ENCODE measurements at regions not wholly inside any gene's neighbourhood (a gene's known extent, or its start where the extent isn't known, plus 50 kb on each side); places are given as distances from the start of the nearest gene placed in this dataset.

GRCh38 chr2:17245906-17246305 lies 272.3 kb downstream of the RAD51AP2 start:
- H3K36me3 ChIP-seq (ENCODE audit: control insufficient read depth in 2 of 2, extremely low read depth in 1 of 2, insufficient read depth in 1 of 2, low read length in 1 of 2): no peaks in the 10 kb centered on the region
- no peak overlapping the region for H3K4me3 Mint-ChIP-seq
- no peaks in the 10 kb centered on the region for H3K36me3 Mint-ChIP-seq
- POLR2A ChIA-PET: interaction anchor here in 1 of 2 donors (0.6 kb wide), 1 partner anchor 180 kb away, joined by 4 read pairs; no protein-coding TSS in a partner anchor
- H3K27ac Mint-ChIP-seq: no peak overlapping the region
- H3K27me3 Mint-ChIP-seq: no peaks in the 10 kb centered on the region
- DNase-seq (no peak), ATAC-seq (replicated peaks in 1 of 4) (no peak)
- no peaks in the 10 kb centered on the region for H3K9me3 ChIP-seq
- peaks cover 8 to 28% (median 10%) of the 10 kb centered on the region in 3 donors for H3K9me3 Mint-ChIP-seq
- WGBS (ENCODE audit: insufficient coverage): 67% methylated on average over 1 of the region's 2 CpGs
- H3K4me1 Mint-ChIP-seq: no peaks in the 10 kb centered on the region
- no peaks in the 10 kb centered on the region for H3K27me3 ChIP-seq (replicated peaks in 1 of 2; ENCODE audit: control insufficient read depth in 2 of 2, extremely low read depth in 1 of 2, insufficient read depth in 2 of 2, low read length in 1 of 2)
- no peaks in the 10 kb centered on the region for H3K4me1 ChIP-seq (ENCODE audit: control insufficient read depth in 1 of 2, extremely low read depth in 1 of 2, insufficient read depth in 2 of 2, low read length in 2 of 2)
- CTCF ChIA-PET: interaction anchor here in 1 of 2 donors (0.6 kb wide), 1 partner anchor 910 kb away, joined by 3 read pairs; no protein-coding TSS in a partner anchor
- no peak overlapping the region for H3K27ac ChIP-seq (ENCODE audit: low read length)
- H3K4me3 ChIP-seq (ENCODE audit: control insufficient read depth in 1 of 2, extremely low read depth in 1 of 2, low read length in 1 of 2): no peak overlapping the region

- ATAC-seq (replicated peaks in 1 of 4) (no peak), DNase-seq (no peak)
- Histone ChIP-seq H3K4me3 (ENCODE audit: control insufficient read depth in 1 of 2, extremely low read depth in 1 of 2, low read length in 1 of 2) (no peak overlapping the region), H3K27me3 (replicated peaks in 1 of 2; ENCODE audit: control insufficient read depth in 2 of 2, extremely low read depth in 1 of 2, insufficient read depth in 2 of 2, low read length in 1 of 2) (no peaks in the 10 kb centered on the region), H3K27ac (ENCODE audit: low read length) (no peak overlapping the region), H3K4me1 (ENCODE audit: control insufficient read depth in 1 of 2, extremely low read depth in 1 of 2, insufficient read depth in 2 of 2, low read length in 2 of 2) (no peaks in the 10 kb centered on the region), H3K9me3 (no peaks in the 10 kb centered on the region), H3K36me3 (ENCODE audit: control insufficient read depth in 2 of 2, extremely low read depth in 1 of 2, insufficient read depth in 1 of 2, low read length in 1 of 2) (no peaks in the 10 kb centered on the region)
- no peaks in the 10 kb centered on the region for H3K27me3 Mint-ChIP-seq
- no peaks in the 10 kb centered on the region for H3K36me3 Mint-ChIP-seq
- no peak overlapping the region for H3K4me3 Mint-ChIP-seq
- ChIA-PET CTCF (no interaction called here), POLR2A (no interaction called here)
- no peak overlapping the region for H3K27ac Mint-ChIP-seq
- H3K9me3 Mint-ChIP-seq: peaks cover 1 to 18% (median 7%) of the 10 kb centered on the region in 3 donors
- H3K4me1 Mint-ChIP-seq: no peaks in the 10 kb centered on the region
- WGBS (ENCODE audit: insufficient coverage): 65% methylated on average over 2 of the region's 3 CpGs
Observed at GRCh38 chr2:17242813-17243485, 275.3 kb downstream of the RAD51AP2 start.

GRCh38 chr2:17239550-17239949 lies 278.7 kb downstream of the RAD51AP2 start:
- CTCF ChIA-PET: no interaction called here
- no peaks in the 10 kb centered on the region for H3K4me1 Mint-ChIP-seq

GRCh38 chr2:17235167-17235566 lies 283.1 kb downstream of the RAD51AP2 start:
- WGBS (ENCODE audit: insufficient coverage): no CpG with 5 or more reads among the region's 1 CpG
- CTCF ChIA-PET: no interaction called here
- no peaks in the 10 kb centered on the region for H3K4me1 ChIP-seq (ENCODE audit: control insufficient read depth in 1 of 2, extremely low read depth in 1 of 2, insufficient read depth in 2 of 2, low read length in 2 of 2)
- no peak overlapping the region for H3K27ac ChIP-seq (ENCODE audit: low read length)
- Mint-ChIP-seq H3K27ac (no peak overlapping the region), H3K36me3 (no peaks in the 10 kb centered on the region), H3K4me1 (no peaks in the 10 kb centered on the region), H3K4me3 (no peak overlapping the region), H3K27me3 (no peaks in the 10 kb centered on the region), H3K9me3 (peaks cover 0 to 6% (median 0%) of the 10 kb centered on the region in 3 donors)
- no peaks in the 10 kb centered on the region for H3K9me3 ChIP-seq
- no peaks in the 10 kb centered on the region for H3K36me3 ChIP-seq (ENCODE audit: control insufficient read depth in 2 of 2, extremely low read depth in 1 of 2, insufficient read depth in 1 of 2, low read length in 1 of 2)
- H3K4me3 ChIP-seq (ENCODE audit: control insufficient read depth in 1 of 2, extremely low read depth in 1 of 2, low read length in 1 of 2): no peak overlapping the region
- DNase-seq (no peak), ATAC-seq (replicated peaks in 1 of 4) (no peak)
- no peaks in the 10 kb centered on the region for H3K27me3 ChIP-seq (replicated peaks in 1 of 2; ENCODE audit: control insufficient read depth in 2 of 2, extremely low read depth in 1 of 2, insufficient read depth in 2 of 2, low read length in 1 of 2)
- POLR2A ChIA-PET: no interaction called here

More at GRCh38 chr2:17239550-17239949, 278.7 kb downstream of the RAD51AP2 start:
- Mint-ChIP-seq H3K4me3 (no peak overlapping the region), H3K27ac (no peak overlapping the region), H3K9me3 (peaks cover 0 to 8% (median 6%) of the 10 kb centered on the region in 3 donors), H3K36me3 (no peaks in the 10 kb centered on the region), H3K27me3 (no peaks in the 10 kb centered on the region)
- POLR2A ChIA-PET: no interaction called here
- H3K27ac ChIP-seq (ENCODE audit: low read length): no peak overlapping the region
- no peak overlapping the region for H3K4me3 ChIP-seq (ENCODE audit: control insufficient read depth in 1 of 2, extremely low read depth in 1 of 2, low read length in 1 of 2)
- ATAC-seq (replicated peaks in 1 of 4) (no peak), DNase-seq (no peak)
- WGBS (ENCODE audit: insufficient coverage): no CpG with 5 or more reads among the region's 3 CpGs
- no peaks in the 10 kb centered on the region for H3K4me1 ChIP-seq (ENCODE audit: control insufficient read depth in 1 of 2, extremely low read depth in 1 of 2, insufficient read depth in 2 of 2, low read length in 2 of 2)
- no peaks in the 10 kb centered on the region for H3K36me3 ChIP-seq (ENCODE audit: control insufficient read depth in 2 of 2, extremely low read depth in 1 of 2, insufficient read depth in 1 of 2, low read length in 1 of 2)
- H3K9me3 ChIP-seq: no peaks in the 10 kb centered on the region
- H3K27me3 ChIP-seq (replicated peaks in 1 of 2; ENCODE audit: control insufficient read depth in 2 of 2, extremely low read depth in 1 of 2, insufficient read depth in 2 of 2, low read length in 1 of 2): no peaks in the 10 kb centered on the region

GRCh38 chr2:17232776-17233556 lies 285.3 kb downstream of the RAD51AP2 start:
- no peaks in the 10 kb centered on the region for H3K36me3 Mint-ChIP-seq
- no CpG with 5 or more reads among the region's 4 CpGs for WGBS (ENCODE audit: insufficient coverage)
- H3K4me1 Mint-ChIP-seq: no peaks in the 10 kb centered on the region
- Histone ChIP-seq H3K4me1 (ENCODE audit: control insufficient read depth in 1 of 2, extremely low read depth in 1 of 2, insufficient read depth in 2 of 2, low read length in 2 of 2) (no peaks in the 10 kb centered on the region), H3K27ac (ENCODE audit: low read length) (no peak overlapping the region), H3K4me3 (ENCODE audit: control insufficient read depth in 1 of 2, extremely low read depth in 1 of 2, low read length in 1 of 2) (no peak overlapping the region), H3K9me3 (no peaks in the 10 kb centered on the region), H3K27me3 (replicated peaks in 1 of 2; ENCODE audit: control insufficient read depth in 2 of 2, extremely low read depth in 1 of 2, insufficient read depth in 2 of 2, low read length in 1 of 2) (no peaks in the 10 kb centered on the region), H3K36me3 (ENCODE audit: control insufficient read depth in 2 of 2, extremely low read depth in 1 of 2, insufficient read depth in 1 of 2, low read length in 1 of 2) (no peaks in the 10 kb centered on the region)
- no peaks in the 10 kb centered on the region for H3K27me3 Mint-ChIP-seq
- POLR2A ChIA-PET: no interaction called here
- no peak for DNase-seq
- ATAC-seq (replicated peaks in 1 of 4): no peak
- H3K9me3 Mint-ChIP-seq: peaks cover 0 to 6% (median 0%) of the 10 kb centered on the region in 3 donors
- CTCF ChIA-PET: no interaction called here
- H3K4me3 Mint-ChIP-seq: no peak overlapping the region
- no peak overlapping the region for H3K27ac Mint-ChIP-seq

GRCh38 chr2:17231394-17231965 lies 286.8 kb downstream of the RAD51AP2 start:
- H3K9me3 Mint-ChIP-seq: peaks cover 0 to 6% (median 0%) of the 10 kb centered on the region in 3 donors
- ATAC-seq (replicated peaks in 1 of 4) (no peak), DNase-seq (no peak)
- H3K4me3 ChIP-seq (ENCODE audit: control insufficient read depth in 1 of 2, extremely low read depth in 1 of 2, low read length in 1 of 2): no peak overlapping the region
- H3K36me3 ChIP-seq (ENCODE audit: control insufficient read depth in 2 of 2, extremely low read depth in 1 of 2, insufficient read depth in 1 of 2, low read length in 1 of 2): no peaks in the 10 kb centered on the region
- H3K9me3 ChIP-seq: no peaks in the 10 kb centered on the region
- H3K4me1 Mint-ChIP-seq: no peaks in the 10 kb centered on the region
- H3K4me3 Mint-ChIP-seq: no peak overlapping the region
- no peaks in the 10 kb centered on the region for H3K27me3 ChIP-seq (replicated peaks in 1 of 2; ENCODE audit: control insufficient read depth in 2 of 2, extremely low read depth in 1 of 2, insufficient read depth in 2 of 2, low read length in 1 of 2)
- no peaks in the 10 kb centered on the region for H3K27me3 Mint-ChIP-seq
- no peak overlapping the region for H3K27ac Mint-ChIP-seq
- H3K4me1 ChIP-seq (ENCODE audit: control insufficient read depth in 1 of 2, extremely low read depth in 1 of 2, insufficient read depth in 2 of 2, low read length in 2 of 2): no peaks in the 10 kb centered on the region
- H3K36me3 Mint-ChIP-seq: no peaks in the 10 kb centered on the region
- no peak overlapping the region for H3K27ac ChIP-seq (ENCODE audit: low read length)
- POLR2A ChIA-PET: no interaction called here
- CTCF ChIA-PET: no interaction called here
- 80% methylated on average over 1 of the region's 5 CpGs for WGBS (ENCODE audit: insufficient coverage)
